ENCODE measurements at regions not wholly inside any gene's neighbourhood (a gene's known extent, or its start where the extent isn't known, plus 50 kb on each side); places are given as distances from the start of the nearest gene placed in this dataset.

DNA sequence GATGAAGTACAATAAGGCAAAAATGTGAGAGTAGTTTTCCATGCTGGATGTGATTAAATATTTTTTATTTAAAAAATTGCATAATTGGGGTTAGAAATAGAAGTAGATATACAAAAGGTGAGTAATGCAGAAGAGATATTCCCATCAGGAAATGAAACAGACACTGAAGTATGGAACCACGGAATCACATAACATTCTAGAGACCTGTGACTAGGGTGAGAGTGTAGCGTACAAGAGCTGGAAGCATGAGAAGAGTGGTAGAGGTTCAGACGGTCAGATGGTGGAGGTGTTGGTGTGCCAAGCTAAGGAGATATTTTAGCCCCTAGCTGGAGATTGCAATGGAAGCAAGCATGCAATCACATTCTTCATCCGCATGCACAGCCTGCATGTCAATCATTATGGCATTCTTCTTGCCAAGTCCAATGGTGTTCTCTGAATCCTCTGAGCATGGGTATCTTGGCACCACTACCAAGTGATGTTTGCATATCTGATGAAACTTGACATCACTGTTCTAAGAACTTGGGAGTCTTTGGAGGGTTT, 587.8 kb downstream of the PSAT1 start:
- H3K36me3 ChIP-seq (replicated peaks) = no peaks in the 10 kb centered on the region
- in situ Hi-C loops (cut with HindIII; ENCODE audit: low pct_ligation_motif_present, low sequenced_read_pairs) = no loop called here
- H3K27me3 ChIP-seq (replicated peaks) = no peaks in the 10 kb centered on the region
- H3K4me3 ChIP-seq (ENCODE audit: low read depth, low read length) = no peak overlapping the region
- no peak for DNase-seq
- H3K27ac ChIP-seq = no peak overlapping the region
- TF ChIP-seq, protein P1, sequence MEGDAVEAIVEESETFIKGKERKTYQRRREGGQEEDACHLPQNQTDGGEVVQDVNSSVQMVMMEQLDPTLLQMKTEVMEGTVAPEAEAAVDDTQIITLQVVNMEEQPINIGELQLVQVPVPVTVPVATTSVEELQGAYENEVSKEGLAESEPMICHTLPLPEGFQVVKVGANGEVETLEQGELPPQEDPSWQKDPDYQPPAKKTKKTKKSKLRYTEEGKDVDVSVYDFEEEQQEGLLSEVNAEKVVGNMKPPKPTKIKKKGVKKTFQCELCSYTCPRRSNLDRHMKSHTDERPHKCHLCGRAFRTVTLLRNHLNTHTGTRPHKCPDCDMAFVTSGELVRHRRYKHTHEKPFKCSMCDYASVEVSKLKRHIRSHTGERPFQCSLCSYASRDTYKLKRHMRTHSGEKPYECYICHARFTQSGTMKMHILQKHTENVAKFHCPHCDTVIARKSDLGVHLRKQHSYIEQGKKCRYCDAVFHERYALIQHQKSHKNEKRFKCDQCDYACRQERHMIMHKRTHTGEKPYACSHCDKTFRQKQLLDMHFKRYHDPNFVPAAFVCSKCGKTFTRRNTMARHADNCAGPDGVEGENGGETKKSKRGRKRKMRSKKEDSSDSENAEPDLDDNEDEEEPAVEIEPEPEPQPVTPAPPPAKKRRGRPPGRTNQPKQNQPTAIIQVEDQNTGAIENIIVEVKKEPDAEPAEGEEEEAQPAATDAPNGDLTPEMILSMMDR (IDR thresholded peaks at IDR 0.05; ENCODE audit: low read depth, low read length, missing control alignments) = no peak

DNA sequence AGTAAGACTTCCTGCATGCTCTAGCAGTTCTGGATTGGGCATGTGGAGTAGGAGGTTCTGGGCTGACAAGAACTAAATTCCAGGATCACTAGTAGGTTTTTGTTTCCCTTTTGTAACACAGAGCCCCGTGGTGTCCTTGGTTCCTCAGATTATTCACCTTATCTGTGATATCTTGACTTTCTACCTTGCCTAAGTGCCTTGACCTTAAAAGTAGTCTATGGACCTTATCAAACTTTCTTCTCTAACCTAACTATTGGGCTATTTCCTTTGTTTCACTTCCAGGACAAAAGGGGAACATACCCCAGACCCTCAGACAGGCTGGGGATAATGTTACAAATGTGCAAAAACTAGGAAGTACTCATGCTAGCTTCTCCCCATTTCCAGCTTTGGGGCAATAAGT, 595.3 kb downstream of the PSAT1 start:
- Histone ChIP-seq H3K27me3 (replicated peaks) (no peaks in the 10 kb centered on the region), H3K27ac (no peak overlapping the region), H3K4me3 (ENCODE audit: low read depth, low read length) (no peak overlapping the region), H3K36me3 (replicated peaks) (no peaks in the 10 kb centered on the region)
- in situ Hi-C loops (cut with HindIII; ENCODE audit: low pct_ligation_motif_present, low sequenced_read_pairs) = no loop called here
- TF ChIP-seq, protein P1 (IDR thresholded peaks at IDR 0.05; ENCODE audit: low read depth, low read length, missing control alignments) = no peak
- DNase-seq = no peak

DNA sequence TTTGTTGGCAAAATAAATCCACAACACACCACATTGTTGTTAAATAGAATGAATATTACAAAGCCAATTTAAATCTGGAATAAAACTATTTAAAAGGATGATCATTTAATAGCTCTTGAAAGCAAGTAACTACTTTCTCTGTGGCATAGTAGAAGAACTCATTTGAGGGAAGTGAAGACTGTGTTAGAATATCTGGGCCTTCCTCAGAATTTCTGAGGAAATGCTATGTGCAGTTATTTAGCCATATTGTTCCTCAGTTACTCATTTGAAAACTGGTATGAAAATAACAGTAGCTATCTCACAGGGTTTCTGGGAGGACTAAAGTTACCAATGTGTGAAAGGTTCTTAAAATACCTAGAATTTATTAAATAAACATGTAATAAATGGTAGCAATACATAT, 595.8 kb downstream of the PSAT1 start:
- in situ Hi-C loops (cut with HindIII; ENCODE audit: low pct_ligation_motif_present, low sequenced_read_pairs) = no loop called here

DNA sequence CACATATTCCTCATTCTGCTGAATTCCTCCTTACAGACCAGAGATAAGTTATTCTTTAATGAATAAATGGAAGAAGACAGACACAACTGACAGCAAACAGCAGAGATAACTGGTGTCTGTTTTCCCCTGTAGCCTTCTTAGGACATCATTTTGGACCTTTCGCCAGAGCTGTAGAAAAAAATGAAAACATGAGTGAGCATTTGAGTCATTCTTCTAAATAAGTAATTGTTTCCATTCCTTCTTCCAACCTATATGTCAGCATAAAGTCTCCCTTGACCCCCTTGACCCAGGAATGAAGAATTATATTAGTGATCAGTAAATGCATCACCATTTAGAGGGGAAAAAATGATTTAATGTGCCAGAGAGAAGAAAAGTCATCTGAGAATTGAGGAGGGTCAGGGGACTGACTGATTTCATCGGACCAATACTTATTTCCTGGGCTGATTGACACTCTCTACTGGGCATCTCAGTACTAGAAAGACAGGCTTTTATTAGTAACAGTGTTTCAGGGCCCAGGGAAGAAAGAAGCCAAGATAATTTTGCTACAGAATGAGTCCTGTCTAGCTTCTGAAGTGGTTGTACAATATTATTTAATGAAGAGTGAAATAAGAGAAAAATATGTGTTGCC, 597.0 kb downstream of the PSAT1 start:
- DNase-seq = no peak
- in situ Hi-C loops (cut with HindIII; ENCODE audit: low pct_ligation_motif_present, low sequenced_read_pairs) = no loop called here
- H3K36me3 ChIP-seq (replicated peaks) = no peaks in the 10 kb centered on the region
- TF ChIP-seq, protein P1 (IDR thresholded peaks at IDR 0.05; ENCODE audit: low read depth, low read length, missing control alignments) = no peak
- H3K4me3 ChIP-seq (ENCODE audit: low read depth, low read length) = no peak overlapping the region
- H3K27ac ChIP-seq = no peak overlapping the region
- no peaks in the 10 kb centered on the region for H3K27me3 ChIP-seq (replicated peaks)

More for the DNA sequence above, 595.8 kb downstream of the PSAT1 start:
- Histone ChIP-seq H3K27ac (no peak overlapping the region), H3K27me3 (replicated peaks) (no peaks in the 10 kb centered on the region), H3K36me3 (replicated peaks) (no peaks in the 10 kb centered on the region), H3K4me3 (ENCODE audit: low read depth, low read length) (no peak overlapping the region)
- no peak for DNase-seq
- TF ChIP-seq, protein P1 (IDR thresholded peaks at IDR 0.05; ENCODE audit: low read depth, low read length, missing control alignments) = no peak

GRCh38 chr9:78896479-78896878, 599.6 kb downstream of the PSAT1 start:
- Histone ChIP-seq H3K27me3 (replicated peaks) (no peaks in the 10 kb centered on the region), H3K36me3 (replicated peaks) (no peaks in the 10 kb centered on the region), H3K4me3 (ENCODE audit: low read depth, low read length) (no peak overlapping the region), H3K27ac (no peak overlapping the region)
- TF ChIP-seq, protein P1 (IDR thresholded peaks at IDR 0.05; ENCODE audit: low read depth, low read length, missing control alignments) = no peak
- DNase-seq = no peak
- in situ Hi-C loops (cut with HindIII; ENCODE audit: low pct_ligation_motif_present, low sequenced_read_pairs) = no loop called here

GRCh38 chr9:78898234-78898633, 601.3 kb downstream of the PSAT1 start:
- no peaks in the 10 kb centered on the region for H3K36me3 ChIP-seq (replicated peaks)
- no peak for DNase-seq
- H3K4me3 ChIP-seq (ENCODE audit: low read depth, low read length) = no peak overlapping the region
- in situ Hi-C loops (cut with HindIII; ENCODE audit: low pct_ligation_motif_present, low sequenced_read_pairs) = no loop called here
- TF ChIP-seq, protein P1 (IDR thresholded peaks at IDR 0.05; ENCODE audit: low read depth, low read length, missing control alignments) = no peak
- no peak overlapping the region for H3K27ac ChIP-seq
- H3K27me3 ChIP-seq (replicated peaks) = no peaks in the 10 kb centered on the region
